EL (cell line): ENCODE measurements at regions not wholly inside any gene's neighbourhood (a gene's known extent, or its start where the extent isn't known, plus 50 kb on each side); places are given as distances from the start of the nearest gene placed in this dataset.
"Not testable (repeated sequence)": the region's sequence is repeated elsewhere in the genome, so short reads cannot be mapped to it uniquely, and the experiment has no call there.

ENCODE experiments used
- DNase-seq: peaks from one replicate; pipeline ENCODE4 v3.0.0-alpha.2; 2016

DNA sequence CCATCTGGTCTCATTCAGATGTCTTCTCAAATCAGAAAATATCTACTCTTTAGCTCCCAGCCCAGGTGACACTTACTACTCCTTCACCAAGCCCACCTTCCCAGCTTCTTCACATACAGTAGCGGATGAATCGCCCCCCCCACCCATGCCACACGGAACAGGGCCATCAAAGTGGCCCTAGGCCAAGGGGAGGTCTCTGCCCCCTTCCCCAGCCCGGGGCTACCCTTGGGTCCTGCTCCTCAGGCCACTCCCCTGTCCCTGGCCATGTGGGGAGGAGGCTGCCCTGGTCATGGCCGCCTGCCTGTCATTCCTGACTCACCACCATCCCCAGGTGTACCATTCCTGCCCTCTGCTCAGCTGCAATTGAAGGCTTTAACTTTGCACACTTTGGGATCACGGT lies 142.8 kb downstream of the NECTIN1 start:
- DNase-seq: no peak

GRCh38 chr11:119585043-119585781 lies 143.8 kb downstream of the NECTIN1 start:
- no peak for DNase-seq

GRCh38 chr11:119584193-119585042 lies 144.6 kb downstream of the NECTIN1 start:
- DNase-seq: peak; percentile 89

DNA sequence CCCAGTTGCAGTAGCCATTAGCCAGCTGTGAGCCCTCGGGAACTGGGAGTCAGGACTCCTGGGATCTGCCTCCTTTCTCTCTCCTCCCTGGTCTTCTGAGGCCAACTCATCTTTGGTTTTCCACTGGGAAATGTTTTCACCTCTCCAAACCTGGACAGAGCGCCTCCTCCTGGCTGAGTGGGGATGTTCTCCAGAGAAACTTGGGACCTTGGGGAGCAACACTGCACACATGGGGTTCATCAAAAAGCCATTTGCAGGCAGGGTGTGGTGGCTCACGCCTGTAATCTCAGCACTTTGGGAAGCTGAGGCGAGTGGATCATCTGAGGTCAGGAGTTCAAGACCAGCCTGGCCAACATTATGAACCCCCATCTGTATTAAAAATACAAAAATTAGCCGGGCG lies 145.4 kb downstream of the NECTIN1 start:
- DNase-seq: no peak

DNA sequence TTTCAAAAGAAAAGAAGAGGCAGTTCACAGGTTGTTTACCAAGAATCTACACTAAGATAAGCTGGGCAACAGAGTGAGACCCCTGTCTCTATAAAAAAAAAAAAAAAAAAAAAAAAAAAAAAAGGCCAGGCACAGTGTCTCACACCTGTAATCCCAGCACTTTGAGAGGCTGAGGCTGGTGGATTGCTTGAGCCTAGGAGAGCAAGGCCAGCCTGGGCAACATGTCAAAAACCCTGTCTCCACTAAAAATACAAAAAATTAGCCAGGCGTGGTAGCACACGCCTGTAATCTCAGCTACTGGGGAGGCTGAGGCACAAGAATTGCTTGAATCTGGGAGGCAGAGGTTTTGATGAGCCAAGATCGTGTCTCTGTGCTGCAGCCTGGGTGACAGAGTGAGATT lies 147.6 kb downstream of the NECTIN1 start:
- DNase-seq: not testable (repeated sequence)

DNA sequence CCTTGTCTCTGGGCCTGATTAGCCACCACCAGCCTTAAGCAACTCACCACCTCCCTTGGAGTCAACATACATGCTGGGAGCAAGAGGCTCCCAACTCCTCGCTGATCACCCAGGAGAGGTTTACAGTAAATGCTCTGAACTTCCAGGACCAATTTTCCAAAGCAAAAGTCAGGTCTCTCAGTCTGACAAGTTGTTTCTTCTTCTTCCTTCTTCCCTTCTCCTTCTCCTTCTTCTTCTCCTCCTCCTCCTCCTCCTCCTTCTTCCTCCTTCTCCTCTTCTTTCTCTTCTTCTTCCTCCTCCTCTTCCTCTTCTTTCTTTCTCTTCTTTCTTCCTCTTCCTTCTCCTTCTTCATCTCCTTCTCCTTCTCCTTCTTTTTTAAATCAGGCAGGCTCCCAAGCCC lies 148.2 kb downstream of the NECTIN1 start:
- no peak for DNase-seq

DNA sequence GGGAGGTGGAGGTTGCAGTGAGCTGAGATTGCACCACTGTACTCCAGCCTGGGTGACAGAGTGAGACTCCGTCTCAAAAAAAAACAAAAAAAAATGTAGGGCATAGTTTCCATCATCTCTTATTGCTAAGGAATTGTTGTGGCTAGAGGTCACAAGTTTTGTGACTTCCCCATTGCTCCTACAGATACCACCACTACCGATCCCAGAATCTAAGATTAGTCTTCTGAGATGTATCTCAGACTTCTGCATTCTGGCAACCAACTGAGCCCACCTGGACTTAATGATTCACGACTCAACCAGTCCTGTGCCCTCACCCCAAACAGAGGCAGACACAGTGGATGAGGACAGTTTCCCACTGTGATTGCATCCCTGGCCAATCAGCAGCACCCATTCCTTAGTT lies 148.9 kb downstream of the NECTIN1 start:
- DNase-seq: no peak

DNA sequence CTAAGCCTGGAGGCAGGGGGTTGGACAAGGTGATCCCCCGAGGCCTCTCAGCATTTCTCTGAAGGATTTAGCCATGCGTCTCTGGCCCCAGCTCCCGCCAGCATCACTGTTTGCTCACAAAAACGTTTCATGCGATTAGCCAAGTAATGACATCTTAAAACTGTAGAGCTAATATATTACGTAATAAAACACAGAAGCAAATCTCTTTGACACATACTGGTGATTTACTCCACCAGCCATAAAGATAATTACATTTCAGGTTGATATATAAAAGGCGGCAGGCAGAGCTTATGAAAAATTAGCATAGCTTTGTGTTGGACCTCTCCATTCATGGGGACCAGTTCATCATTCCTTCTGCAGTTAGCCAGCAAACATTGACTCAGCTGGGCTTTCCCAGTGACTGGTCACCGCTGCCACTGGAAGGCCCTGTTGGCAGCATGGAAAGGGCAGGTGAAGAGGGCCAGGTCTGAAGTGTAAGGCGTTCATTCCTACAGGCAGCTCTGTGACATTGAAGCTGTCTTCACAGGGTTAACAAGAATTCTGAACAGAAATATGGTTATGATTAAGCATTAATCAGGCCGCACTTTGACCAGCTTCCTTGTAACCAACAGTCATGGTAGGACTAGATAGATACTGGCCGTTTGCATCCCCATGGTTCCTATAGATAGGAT lies 150.3 kb downstream of the NECTIN1 start:
- no peak for DNase-seq

DNA sequence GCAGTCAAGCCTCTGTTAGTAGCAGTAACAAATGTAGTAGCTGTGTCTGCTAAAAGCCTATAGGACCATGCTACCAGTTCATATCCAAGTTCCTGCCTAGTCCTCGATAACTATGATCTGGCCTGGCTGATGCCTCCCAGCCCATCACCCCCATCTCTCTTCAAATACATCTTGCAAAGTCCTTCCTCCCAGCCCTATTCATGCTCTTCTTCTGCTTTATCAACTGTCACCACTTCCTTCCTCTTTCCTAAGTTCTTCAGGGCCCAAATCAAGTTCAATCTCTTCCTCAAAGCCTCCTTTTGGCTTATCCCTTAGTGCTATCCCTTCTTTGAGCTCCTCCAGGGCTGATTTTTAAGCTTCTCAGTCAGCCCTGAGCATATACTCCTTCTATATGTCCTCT lies 150.9 kb upstream of the THY1 start:
- DNase-seq: no peak

- no peak for DNase-seq
These were observed 149.8 kb upstream of the THY1 start for GRCh38 chr11:119572481-119573424.

GRCh38 chr11:119571311-119571710 lies 148.3 kb upstream of the THY1 start:
- DNase-seq: no peak

DNA sequence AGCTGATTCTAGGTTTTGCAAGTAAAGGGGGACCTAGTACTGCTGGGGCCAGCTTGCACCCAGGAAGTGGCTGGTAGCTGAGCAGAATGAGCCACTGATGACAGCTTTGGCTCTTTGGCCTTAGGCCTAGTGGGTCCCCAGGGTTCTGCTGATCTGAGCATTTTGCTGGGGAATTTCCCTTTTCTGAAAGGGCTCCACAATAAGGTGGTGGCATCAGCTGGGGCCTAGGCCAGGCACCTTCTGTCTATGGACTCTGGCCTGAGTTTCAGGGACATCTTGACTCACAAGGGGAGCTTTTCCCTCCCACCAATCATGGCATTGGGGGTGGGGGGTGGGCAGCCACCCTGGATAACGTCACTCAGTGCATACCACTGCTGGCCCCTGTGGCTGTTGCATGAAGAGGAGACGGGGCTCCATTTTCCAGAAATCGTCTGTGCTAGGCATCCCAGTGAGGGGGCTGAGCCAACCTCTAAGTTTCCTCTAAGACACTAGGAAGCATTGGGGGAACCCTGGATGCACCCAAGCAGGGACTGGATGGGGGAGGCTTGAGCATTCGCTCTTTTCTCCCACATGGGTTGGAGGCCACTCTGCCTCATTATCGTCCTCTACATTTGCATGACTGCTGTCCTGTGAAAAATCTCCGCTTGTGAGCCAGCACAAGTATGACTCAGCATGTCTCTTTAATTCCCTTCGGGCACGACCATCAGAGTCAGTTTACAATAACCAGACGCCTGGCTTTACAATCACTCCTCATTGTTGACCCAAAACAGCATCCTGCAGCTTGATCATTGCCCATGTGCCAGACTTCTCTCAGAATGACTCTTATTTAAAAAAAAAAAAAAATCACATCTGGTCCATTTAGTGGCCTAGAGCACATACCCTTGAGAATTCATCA lies 145.0 kb upstream of the THY1 start:
- peak; percentile 90 for DNase-seq

DNA sequence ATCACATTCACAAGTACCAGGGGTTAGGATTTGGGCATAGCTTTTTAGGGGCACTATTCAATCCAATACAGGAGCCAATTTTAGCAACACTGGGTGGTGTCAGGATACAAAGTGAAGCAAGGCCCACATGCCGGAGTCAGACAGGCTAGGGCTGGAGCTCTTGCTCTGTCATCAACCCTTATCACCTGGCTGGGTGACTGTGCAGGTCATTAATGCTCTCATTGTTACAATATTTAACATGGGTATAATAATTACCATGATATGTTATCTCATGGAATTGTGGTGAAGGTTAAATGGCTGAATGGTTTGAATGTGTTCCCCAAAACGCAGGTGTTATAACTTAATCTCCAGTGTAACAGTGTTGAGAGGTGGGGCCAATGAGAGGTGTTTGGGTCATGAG lies 143.3 kb upstream of the THY1 start:
- no peak for DNase-seq

- DNase-seq: not testable (repeated sequence)
These were observed 142.7 kb upstream of the THY1 start for GRCh38 chr11:119565693-119566092.

- no peak for DNase-seq
These were observed 138.0 kb upstream of the THY1 start for GRCh38 chr11:119560961-119561360.

DNA sequence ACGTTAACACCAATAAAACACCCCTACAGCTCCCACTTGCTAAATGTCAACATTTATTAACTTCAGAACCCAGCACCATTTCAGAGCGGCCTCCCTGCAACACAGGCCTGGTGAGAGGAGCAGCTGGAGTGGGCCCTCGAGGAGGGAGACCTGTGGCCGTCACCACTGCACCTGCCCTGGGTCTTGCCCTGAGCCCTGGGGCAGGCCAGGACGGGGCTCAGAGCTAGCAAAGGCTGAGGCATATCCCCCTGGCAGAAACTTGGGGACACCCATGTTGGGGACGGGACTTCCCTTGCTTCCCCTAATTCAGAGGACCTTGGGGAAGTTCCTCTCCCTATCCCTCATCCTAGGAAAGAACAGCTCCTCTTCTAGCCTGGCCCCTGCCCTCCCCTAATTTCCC lies 137.3 kb upstream of the THY1 start:
- no peak for DNase-seq

GRCh38 chr11:119552106-119552485 lies 129.1 kb upstream of the THY1 start:
- DNase-seq: no peak

DNA sequence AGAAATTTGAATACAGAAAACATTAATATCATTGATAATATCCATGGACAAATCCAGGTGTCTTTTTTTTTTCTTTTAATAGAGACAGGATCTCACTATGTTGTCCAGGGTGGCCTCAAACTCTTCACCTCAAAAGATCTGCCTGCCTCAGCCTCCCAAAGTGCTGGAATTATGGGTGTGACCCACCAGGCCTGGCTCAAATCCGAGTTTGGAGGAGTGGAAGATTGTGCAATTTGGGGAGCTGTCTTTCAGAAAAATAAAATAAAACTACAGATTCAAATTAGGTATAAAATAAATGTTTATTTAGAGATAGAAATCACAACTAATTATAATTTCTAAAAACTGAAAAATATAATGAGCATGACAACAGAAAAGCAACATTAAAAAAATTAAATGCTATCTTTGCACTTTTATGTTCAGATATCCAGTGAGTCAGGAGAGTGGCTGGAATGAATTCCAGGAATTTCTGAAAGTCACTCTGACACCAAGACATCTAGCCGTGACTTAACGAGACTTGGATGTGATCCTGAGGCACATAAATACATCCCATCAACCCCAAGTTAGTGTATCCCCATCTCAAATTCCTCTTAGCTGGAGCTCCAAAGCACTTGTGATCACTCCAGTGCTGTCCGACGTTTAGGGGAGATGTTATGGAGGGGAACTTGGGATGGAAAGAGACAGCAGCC lies 128.6 kb upstream of the THY1 start:
- peak; percentile 61 for DNase-seq

DNA sequence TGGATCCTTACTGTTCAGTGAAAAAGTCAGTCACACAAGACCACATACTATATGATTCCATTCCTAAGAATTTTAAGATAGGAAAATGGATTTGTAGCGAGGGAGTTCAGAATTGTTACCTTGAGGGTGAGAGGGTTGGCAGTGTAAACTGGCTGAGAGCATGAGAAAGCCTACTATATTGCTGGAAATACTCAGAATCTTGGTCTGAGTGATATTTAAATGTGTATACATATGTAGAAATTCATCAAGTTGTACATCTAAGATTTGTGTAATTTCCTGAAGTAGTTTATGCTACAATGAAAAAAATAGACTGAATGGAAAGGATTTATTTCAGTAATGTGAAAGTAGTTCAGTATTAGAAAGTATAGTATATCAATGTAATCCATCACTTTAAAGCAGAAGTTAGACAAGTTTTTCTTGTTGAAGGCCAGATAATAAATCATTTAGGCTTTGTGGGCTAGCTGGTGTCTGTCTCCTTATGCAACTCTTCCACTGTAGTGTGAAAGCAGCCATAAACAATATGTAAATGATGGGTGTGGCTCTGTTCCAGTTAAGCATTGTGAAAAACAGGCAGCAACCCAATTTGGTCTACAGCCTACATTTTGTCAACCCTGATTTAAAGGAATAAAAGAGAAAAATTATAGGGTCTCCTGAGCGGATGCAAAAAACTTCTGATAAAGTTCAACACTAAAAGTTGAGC lies 127.2 kb upstream of the THY1 start:
- DNase-seq: no peak

GRCh38 chr11:119547511-119547910 lies 124.5 kb upstream of the THY1 start:
- DNase-seq: no peak
